ENCODE measurements at regions not wholly inside any gene's neighbourhood (a gene's known extent, or its start where the extent isn't known, plus 50 kb on each side); places are given as distances from the start of the nearest gene placed in this dataset.

DNA sequence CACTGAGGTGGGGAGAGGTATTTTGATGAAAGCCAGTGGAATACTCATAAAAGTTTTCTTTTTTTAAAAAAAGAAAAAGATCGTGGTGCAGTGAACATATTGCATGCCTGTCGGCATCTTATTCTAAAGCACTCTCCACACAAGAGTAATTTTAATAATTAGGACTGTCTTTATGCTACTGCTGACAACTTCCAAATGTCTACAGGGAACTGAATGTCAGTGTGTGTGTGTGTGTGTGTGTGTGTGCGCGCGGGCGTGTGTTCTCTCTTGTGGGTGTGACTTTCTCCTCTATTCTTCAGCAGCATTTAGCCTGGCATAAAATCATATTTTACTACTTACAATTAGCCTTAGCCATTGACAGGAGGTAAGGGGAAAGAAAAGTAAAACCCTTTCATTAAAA, 268.5 kb downstream of the C3orf38 start:
- TF ChIP-seq, protein P1, sequence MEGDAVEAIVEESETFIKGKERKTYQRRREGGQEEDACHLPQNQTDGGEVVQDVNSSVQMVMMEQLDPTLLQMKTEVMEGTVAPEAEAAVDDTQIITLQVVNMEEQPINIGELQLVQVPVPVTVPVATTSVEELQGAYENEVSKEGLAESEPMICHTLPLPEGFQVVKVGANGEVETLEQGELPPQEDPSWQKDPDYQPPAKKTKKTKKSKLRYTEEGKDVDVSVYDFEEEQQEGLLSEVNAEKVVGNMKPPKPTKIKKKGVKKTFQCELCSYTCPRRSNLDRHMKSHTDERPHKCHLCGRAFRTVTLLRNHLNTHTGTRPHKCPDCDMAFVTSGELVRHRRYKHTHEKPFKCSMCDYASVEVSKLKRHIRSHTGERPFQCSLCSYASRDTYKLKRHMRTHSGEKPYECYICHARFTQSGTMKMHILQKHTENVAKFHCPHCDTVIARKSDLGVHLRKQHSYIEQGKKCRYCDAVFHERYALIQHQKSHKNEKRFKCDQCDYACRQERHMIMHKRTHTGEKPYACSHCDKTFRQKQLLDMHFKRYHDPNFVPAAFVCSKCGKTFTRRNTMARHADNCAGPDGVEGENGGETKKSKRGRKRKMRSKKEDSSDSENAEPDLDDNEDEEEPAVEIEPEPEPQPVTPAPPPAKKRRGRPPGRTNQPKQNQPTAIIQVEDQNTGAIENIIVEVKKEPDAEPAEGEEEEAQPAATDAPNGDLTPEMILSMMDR (IDR thresholded peaks at IDR 0.05; ENCODE audit: low read depth, low read length): no peak
- no peak for TF ChIP-seq EZH2phosphoT487 (IDR thresholded peaks at IDR 0.05; ENCODE audit: low read depth)

Measured in OCI-LY3 (cell line).